ENCODE measurements at regions not wholly inside any gene's neighbourhood (a gene's known extent, or its start where the extent isn't known, plus 50 kb on each side); places are given as distances from the start of the nearest gene placed in this dataset.

DNA sequence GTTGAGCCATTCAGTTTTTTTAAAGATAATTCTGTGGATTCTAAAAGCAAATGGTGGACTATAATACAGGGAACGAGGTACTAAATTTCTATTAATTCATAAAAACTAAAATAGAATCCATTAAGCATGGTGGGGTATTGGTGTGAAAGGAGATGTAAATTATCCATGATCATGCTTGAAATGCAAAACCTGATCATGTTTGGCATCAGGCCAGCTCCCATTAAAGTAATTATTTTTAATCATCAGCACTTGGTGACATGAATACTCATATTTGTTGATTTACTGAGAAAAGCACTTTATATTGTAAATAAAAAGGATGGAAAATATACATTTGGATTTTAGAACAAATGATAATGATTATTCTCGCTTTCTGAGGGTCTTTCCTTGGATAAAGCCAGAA lies 232.3 kb upstream of the MEIS1 start:
- TF ChIP-seq YY1 (IDR thresholded peaks at IDR 0.05; ENCODE audit: low read depth) (no peak), EZH2phosphoT487 (IDR thresholded peaks at IDR 0.05; ENCODE audit: borderline replicate concordance, low read depth) (no peak), CHD2 (IDR thresholded peaks at IDR 0.05; ENCODE audit: low read length, partially characterized antibody) (no peak)
- TF ChIP-seq, protein P1, sequence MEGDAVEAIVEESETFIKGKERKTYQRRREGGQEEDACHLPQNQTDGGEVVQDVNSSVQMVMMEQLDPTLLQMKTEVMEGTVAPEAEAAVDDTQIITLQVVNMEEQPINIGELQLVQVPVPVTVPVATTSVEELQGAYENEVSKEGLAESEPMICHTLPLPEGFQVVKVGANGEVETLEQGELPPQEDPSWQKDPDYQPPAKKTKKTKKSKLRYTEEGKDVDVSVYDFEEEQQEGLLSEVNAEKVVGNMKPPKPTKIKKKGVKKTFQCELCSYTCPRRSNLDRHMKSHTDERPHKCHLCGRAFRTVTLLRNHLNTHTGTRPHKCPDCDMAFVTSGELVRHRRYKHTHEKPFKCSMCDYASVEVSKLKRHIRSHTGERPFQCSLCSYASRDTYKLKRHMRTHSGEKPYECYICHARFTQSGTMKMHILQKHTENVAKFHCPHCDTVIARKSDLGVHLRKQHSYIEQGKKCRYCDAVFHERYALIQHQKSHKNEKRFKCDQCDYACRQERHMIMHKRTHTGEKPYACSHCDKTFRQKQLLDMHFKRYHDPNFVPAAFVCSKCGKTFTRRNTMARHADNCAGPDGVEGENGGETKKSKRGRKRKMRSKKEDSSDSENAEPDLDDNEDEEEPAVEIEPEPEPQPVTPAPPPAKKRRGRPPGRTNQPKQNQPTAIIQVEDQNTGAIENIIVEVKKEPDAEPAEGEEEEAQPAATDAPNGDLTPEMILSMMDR (IDR thresholded peaks at IDR 0.05): no peak
